ENCODE measurements at regions not wholly inside any gene's neighbourhood (a gene's known extent, or its start where the extent isn't known, plus 50 kb on each side); places are given as distances from the start of the nearest gene placed in this dataset.

- Histone ChIP-seq H3K4me3 (ENCODE audit: low read depth in 1 of 3, low read length in 3 of 3) (no peak overlapping the region), H3K9ac (ENCODE audit: low read depth in 1 of 2, low read length in 2 of 2) (no peak overlapping the region), H3K27me3 (ENCODE audit: control insufficient read depth in 4 of 4, insufficient read depth in 4 of 4, low read length in 3 of 4) (no peaks in the 10 kb centered on the region), H3K36me3 (ENCODE audit: control insufficient read depth in 4 of 4, insufficient read depth in 3 of 4, low read depth in 1 of 4, low read length in 3 of 4) (no peaks in the 10 kb centered on the region), H3K9me3 (ENCODE audit: control insufficient read depth in 4 of 4, low read length in 3 of 4) (peaks cover 0 to 2% (median 0%) of the 10 kb centered on the region in 4 donors), H3K4me1 (ENCODE audit: control insufficient read depth in 4 of 4, insufficient read depth in 4 of 4, low read length in 3 of 4) (no peaks in the 10 kb centered on the region), H3K27ac (ENCODE audit: low read depth in 1 of 2, low read length in 2 of 2) (no peak overlapping the region)
- WGBS, result 69% methylated on average over 1 of the region's 1 CpG
- TF ChIP-seq SP1 (IDR thresholded peaks at IDR 0.05), result no peak
- no peak for TF ChIP-seq EGR1 (IDR thresholded peaks at IDR 0.05; ENCODE audit: low read depth in 2 of 2)
- no peak for DNase-seq (ENCODE audit: low spot score)
These were observed 95.5 kb upstream of the VGLL2 start for GRCh38 chr6:117169781-117170281.

- H3K4me3 ChIP-seq (ENCODE audit: low read depth in 1 of 3, low read length in 3 of 3), result no peak overlapping the region
- no peaks in the 10 kb centered on the region for H3K4me1 ChIP-seq (ENCODE audit: control insufficient read depth in 4 of 4, insufficient read depth in 4 of 4, low read length in 3 of 4)
- TF ChIP-seq CTCF (IDR thresholded peaks at IDR 0.05; ENCODE audit: low read depth, low read length, missing input control) (no peak), GABPA (IDR thresholded peaks at IDR 0.05 in 1 of 2, conservative IDR thresholded peaks at IDR 0.05 in 1 of 2) (no peak), NR2F2 (IDR thresholded peaks at IDR 0.05) (no peak), HNF4G (IDR thresholded peaks at IDR 0.05) (no peak), RAD21 (IDR thresholded peaks at IDR 0.05) (no peak), EGR1 (IDR thresholded peaks at IDR 0.05; ENCODE audit: low read depth in 2 of 2) (no peak), RXRA (IDR thresholded peaks at IDR 0.05) (no peak), ATF3 (IDR thresholded peaks at IDR 0.05) (no peak), HNF4A (conservative IDR thresholded peaks at IDR 0.05) (no peak), JUND (IDR thresholded peaks at IDR 0.05) (no peak), YY1 (IDR thresholded peaks at IDR 0.05) (no peak), SP1 (IDR thresholded peaks at IDR 0.05) (no peak), FOXA1 (IDR thresholded peaks at IDR 0.05) (no peak), FOXA2 (IDR thresholded peaks at IDR 0.05) (no peak), MAX (IDR thresholded peaks at IDR 0.05) (no peak)
- TF ChIP-seq, protein P1, sequence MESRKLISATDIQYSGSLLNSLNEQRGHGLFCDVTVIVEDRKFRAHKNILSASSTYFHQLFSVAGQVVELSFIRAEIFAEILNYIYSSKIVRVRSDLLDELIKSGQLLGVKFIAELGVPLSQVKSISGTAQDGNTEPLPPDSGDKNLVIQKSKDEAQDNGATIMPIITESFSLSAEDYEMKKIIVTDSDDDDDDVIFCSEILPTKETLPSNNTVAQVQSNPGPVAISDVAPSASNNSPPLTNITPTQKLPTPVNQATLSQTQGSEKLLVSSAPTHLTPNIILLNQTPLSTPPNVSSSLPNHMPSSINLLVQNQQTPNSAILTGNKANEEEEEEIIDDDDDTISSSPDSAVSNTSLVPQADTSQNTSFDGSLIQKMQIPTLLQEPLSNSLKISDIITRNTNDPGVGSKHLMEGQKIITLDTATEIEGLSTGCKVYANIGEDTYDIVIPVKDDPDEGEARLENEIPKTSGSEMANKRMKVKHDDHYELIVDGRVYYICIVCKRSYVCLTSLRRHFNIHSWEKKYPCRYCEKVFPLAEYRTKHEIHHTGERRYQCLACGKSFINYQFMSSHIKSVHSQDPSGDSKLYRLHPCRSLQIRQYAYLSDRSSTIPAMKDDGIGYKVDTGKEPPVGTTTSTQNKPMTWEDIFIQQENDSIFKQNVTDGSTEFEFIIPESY (IDR thresholded peaks at IDR 0.05), result no peak
- H3K9me3 ChIP-seq (ENCODE audit: control insufficient read depth in 4 of 4, low read length in 3 of 4), result peaks cover 0 to 2% (median 0%) of the 10 kb centered on the region in 4 donors
- H3K36me3 ChIP-seq (ENCODE audit: control insufficient read depth in 4 of 4, insufficient read depth in 3 of 4, low read depth in 1 of 4, low read length in 3 of 4), result no peaks in the 10 kb centered on the region
- no peaks in the 10 kb centered on the region for H3K27me3 ChIP-seq (ENCODE audit: control insufficient read depth in 4 of 4, insufficient read depth in 4 of 4, low read length in 3 of 4)
- H3K9ac ChIP-seq (ENCODE audit: low read depth in 1 of 2, low read length in 2 of 2), result no peak overlapping the region
- DNase-seq (ENCODE audit: low spot score), result no peak
- no peak overlapping the region for H3K27ac ChIP-seq (ENCODE audit: low read depth in 1 of 2, low read length in 2 of 2)
These were observed 90.5 kb upstream of the VGLL2 start for GRCh38 chr6:117174835-117175360.
